GM23338 (cell line): ENCODE measurements at regions not wholly inside any gene's neighbourhood (a gene's known extent, or its start where the extent isn't known, plus 50 kb on each side); places are given as distances from the start of the nearest gene placed in this dataset.

Experiments used
- ATAC-seq: fragments of 200-7000 bp; cut with Tn5 transposase; 3 replicates; pipeline ENCODE4 v1.9.1; 2020
- DNase-seq: peaks from one replicate; pipeline ENCODE4 v3.0.0-alpha.2; 2015; ENCODE audit warnings: low spot score
- H2AFZ ChIP-seq: fragments of 200-600 bp; sonication (generic); 2 replicates; pipeline ENCODE4 v1.8.0; 2016; ENCODE audit warnings: antibody characterized with exemption, mild to moderate bottlenecking, moderate library complexity
- H3F3A ChIP-seq: fragments of 200-600 bp; sonication (generic); replicated peaks from 2 replicates; pipeline ENCODE4 v1.8.0; 2017; ENCODE audit warnings: antibody characterized with exemption, mixed run types, low read depth
- H3K27ac ChIP-seq: fragments of 200-600 bp; sonication (generic); 2 replicates; pipeline ENCODE4 v1.6.1; 2016; ENCODE audit warnings: low read depth
- H3K27me3 ChIP-seq: fragments of 200-600 bp; sonication (generic); 2 replicates; pipeline ENCODE4 v1.8.0; 2016; ENCODE audit warnings: mild to moderate bottlenecking, mixed run types, moderate library complexity; ENCODE audit not compliant: insufficient read depth
- H3K36me3 ChIP-seq: fragments of 200-600 bp; sonication (generic); 2 replicates; pipeline ENCODE4 v1.8.0; 2016; ENCODE audit warnings: mild to moderate bottlenecking; ENCODE audit not compliant: insufficient read depth
- H3K4me1 ChIP-seq: fragments of 200-600 bp; sonication (generic); 2 replicates; pipeline ENCODE4 v1.8.0; 2016; ENCODE audit warnings: mild to moderate bottlenecking, moderate library complexity; ENCODE audit not compliant: insufficient read depth
- H3K4me2 ChIP-seq: fragments of 200-600 bp; sonication (generic); 2 replicates; pipeline ENCODE4 v1.7.1; 2017; ENCODE audit warnings: mixed run types
- H3K4me3 ChIP-seq: fragments of 200-600 bp; sonication (generic); 2 replicates; pipeline ENCODE4 v1.6.1; 2016; ENCODE audit warnings: mixed run types
- H3K79me2 ChIP-seq: fragments of 200-600 bp; sonication (generic); replicated peaks from 2 replicates; pipeline ENCODE4 v1.8.0; 2017; ENCODE audit warnings: mild to moderate bottlenecking; ENCODE audit not compliant: insufficient read depth
- H3K9me2 ChIP-seq: fragments of 200-600 bp; sonication (generic); 2 replicates; pipeline ENCODE4 v1.8.0; 2017; ENCODE audit not compliant: insufficient read depth
- H4K20me1 ChIP-seq: fragments of 200-600 bp; sonication (generic); replicated peaks from 2 replicates; pipeline ENCODE4 v1.8.0; 2017; ENCODE audit warnings: mild to moderate bottlenecking; ENCODE audit not compliant: insufficient read depth
- H3K27ac Mint-ChIP-seq: 2 replicates; pipeline ENCODE4 v1.8.0; 2020; ENCODE audit warnings: inconsistent platforms, mild to moderate bottlenecking, moderate library complexity, mixed read lengths
- H3K27me3 Mint-ChIP-seq: 3 replicates; pipeline ENCODE4 v1.8.0; 2022; ENCODE audit warnings: low read depth, mild to moderate bottlenecking, moderate library complexity, mixed read lengths, inconsistent platforms; ENCODE audit not compliant: insufficient read depth, poor library complexity
- H3K36me3 Mint-ChIP-seq: 3 replicates; pipeline ENCODE4 v1.8.0; 2021; ENCODE audit warnings: low read depth, mild to moderate bottlenecking, inconsistent platforms, moderate library complexity, mixed read lengths
- H3K4me1 Mint-ChIP-seq: 3 replicates; pipeline ENCODE4 v1.8.0; 2020; ENCODE audit warnings: mild to moderate bottlenecking, inconsistent platforms, mixed read lengths
- H3K4me3 Mint-ChIP-seq: 3 replicates; pipeline ENCODE4 v1.8.0; 2021; ENCODE audit warnings: moderate library complexity, mild to moderate bottlenecking, inconsistent platforms, mixed read lengths
- H3K9me3 Mint-ChIP-seq: 3 replicates; pipeline ENCODE4 v1.8.0; 2020; ENCODE audit warnings: moderate library complexity, mild to moderate bottlenecking, inconsistent platforms, mixed read lengths
- CREB1 ChIP-seq: fragments of 250-450 bp; sonication (Bioruptor Pico); IDR thresholded peaks from 2 replicates; pipeline ENCODE4 v1.5.0; 2020; ENCODE audit warnings: low read depth, mild to moderate bottlenecking, moderate library complexity
- EZH2 ChIP-seq: fragments of 200-600 bp; sonication (generic); IDR thresholded peaks from one replicate; pipeline ENCODE4 v1.8.0; 2017; ENCODE audit warnings: antibody characterized with exemption, mild to moderate bottlenecking, low read depth; ENCODE audit not compliant: unreplicated experiment
- EZH2phosphoT487 ChIP-seq: fragments of 200-600 bp; sonication (generic); IDR thresholded peaks from one replicate; pipeline ENCODE4 v1.8.1; 2018; ENCODE audit warnings: antibody characterized with exemption; ENCODE audit not compliant: unreplicated experiment
- JUNB ChIP-seq: IDR thresholded peaks from one replicate; pipeline ENCODE4 v1.6.1; 2016; ENCODE audit warnings: antibody characterized with exemption; ENCODE audit not compliant: unreplicated experiment
- NANOG ChIP-seq: IDR thresholded peaks from 2 replicates; pipeline ENCODE4 v1.6.1; 2016; ENCODE audit warnings: antibody characterized with exemption, borderline replicate concordance
- POLR2AphosphoS5 ChIP-seq: IDR thresholded peaks from 2 replicates; pipeline ENCODE4 v1.6.1; 2016; ENCODE audit warnings: antibody characterized with exemption, low read depth
- STAT1 ChIP-seq: IDR thresholded peaks from one replicate; pipeline ENCODE4 v1.6.1; 2016; ENCODE audit warnings: antibody characterized with exemption; ENCODE audit not compliant: unreplicated experiment
- ZNF114 ChIP-seq: fragments of 250-450 bp; sonication (Bioruptor Pico); IDR thresholded peaks from 2 replicates; pipeline ENCODE4 v1.5.0; 2020; ENCODE audit warnings: mild to moderate bottlenecking, moderate library complexity
- ZNF331 ChIP-seq: fragments of 250-450 bp; sonication (Bioruptor Pico); IDR thresholded peaks from 2 replicates; pipeline ENCODE4 v1.5.0; 2020; ENCODE audit warnings: low read depth, mild to moderate bottlenecking, moderate library complexity
- TF ChIP-seq, protein P1 (sequence below): IDR thresholded peaks from 2 replicates; pipeline ENCODE4 v1.6.1; 2016; ENCODE audit warnings: antibody characterized with exemption
- TF ChIP-seq, protein P2 (sequence below): fragments of 250-450 bp; sonication (Bioruptor Pico); IDR thresholded peaks from 2 replicates; pipeline ENCODE4 v1.5.0; 2020; ENCODE audit warnings: mild to moderate bottlenecking, moderate library complexity
- TF ChIP-seq, protein P3 (sequence below), 2 experiments: fragments of 200-600 bp in 1 of 2; sonication (generic) in 1 of 2; conservative IDR thresholded peaks; 2 replicates each; pipeline versions ENCODE4 v1.5.1 to v1.6.1; 2016 to 2017; ENCODE audit warnings: antibody characterized with exemption in 2 of 2, low read depth in 2 of 2, mild to moderate bottlenecking in 2 of 2, moderate library complexity in 1 of 2
- TF ChIP-seq, protein P4 (sequence below): IDR thresholded peaks from one replicate; pipeline ENCODE4 v1.6.1; 2018; ENCODE audit warnings: antibody characterized with exemption; ENCODE audit not compliant: unreplicated experiment

DNA sequence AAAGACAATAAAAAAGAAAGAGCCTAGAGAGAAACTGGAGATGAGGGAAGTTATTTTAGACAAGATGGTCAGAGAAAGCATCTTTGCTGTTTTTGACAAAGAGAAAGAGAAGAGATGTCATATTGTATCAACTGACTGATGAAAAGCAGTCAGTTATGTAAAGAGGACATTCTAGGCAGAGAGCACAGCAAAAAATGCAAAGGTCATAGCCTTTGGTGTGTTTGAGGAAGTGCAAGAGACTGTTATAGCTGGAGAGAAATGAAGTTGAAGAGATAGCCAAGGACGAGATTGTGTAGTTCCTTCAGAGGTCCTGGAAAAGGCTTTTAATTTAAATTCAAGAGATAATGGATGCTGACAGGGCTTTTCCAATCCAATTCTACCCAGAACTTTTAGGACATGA is 342.4 kb downstream of the RASEF start (continued):
- TF ChIP-seq EZH2 (no peak), EZH2phosphoT487 (no peak), POLR2AphosphoS5 (no peak), NANOG (no peak)

DNA sequence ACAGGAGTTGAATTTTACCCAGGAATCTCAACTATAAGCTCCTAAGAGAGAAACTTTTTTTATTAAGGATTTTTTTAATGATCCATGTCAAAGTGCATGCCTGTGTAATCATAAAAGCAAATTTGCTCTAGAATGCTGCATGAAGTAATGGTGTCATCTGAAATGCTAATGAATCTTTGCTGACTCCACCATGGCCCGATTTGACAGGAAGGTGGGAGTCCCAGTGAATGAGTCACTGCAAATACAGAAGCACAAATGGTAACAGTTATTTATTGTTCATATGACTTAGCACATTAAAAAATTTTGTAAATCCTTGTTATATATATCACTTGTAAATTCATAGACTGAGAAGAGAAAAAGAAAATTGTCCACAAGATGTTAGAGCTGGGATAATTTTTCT is 341.3 kb downstream of the RASEF start:
- no peak for DNase-seq
- Histone ChIP-seq H3K79me2 (no peaks in the 10 kb centered on the region), H3K9me2 (peaks cover 7% of the 10 kb centered on the region), H3K36me3 (no peaks in the 10 kb centered on the region), H3F3A (no peaks in the 10 kb centered on the region), H3K27me3 (no peaks in the 10 kb centered on the region), H3K4me1 (0 out of 2 replicates have a peak, but pooled peaks cover 12% of the 10 kb centered on the region), H4K20me1 (no peaks in the 10 kb centered on the region), H2AFZ (no peak overlapping the region), H3K4me2 (no peak overlapping the region), H3K27ac (no peak overlapping the region), H3K4me3 (no peak overlapping the region)
- no peak overlapping the region for H3K27ac Mint-ChIP-seq
- no peaks in the 10 kb centered on the region for H3K27me3 Mint-ChIP-seq
- peaks cover 8% of the 10 kb centered on the region; the same call in 2 of the 3 replicates for H3K4me1 Mint-ChIP-seq
- no peaks in the 10 kb centered on the region for H3K36me3 Mint-ChIP-seq
- peaks cover 2% of the 10 kb centered on the region; the same call in 1 of the 3 replicates for H3K9me3 Mint-ChIP-seq
- ATAC-seq = no peak
- TF ChIP-seq JUNB (no peak), STAT1 (no peak), CREB1 (no peak), ZNF331 (CRISPR knock-in tag) (no peak), EZH2phosphoT487 (no peak), POLR2AphosphoS5 (no peak), ZNF114 (CRISPR knock-in tag) (no peak), NANOG (no peak), EZH2 (no peak)
- TF ChIP-seq, protein P1, sequence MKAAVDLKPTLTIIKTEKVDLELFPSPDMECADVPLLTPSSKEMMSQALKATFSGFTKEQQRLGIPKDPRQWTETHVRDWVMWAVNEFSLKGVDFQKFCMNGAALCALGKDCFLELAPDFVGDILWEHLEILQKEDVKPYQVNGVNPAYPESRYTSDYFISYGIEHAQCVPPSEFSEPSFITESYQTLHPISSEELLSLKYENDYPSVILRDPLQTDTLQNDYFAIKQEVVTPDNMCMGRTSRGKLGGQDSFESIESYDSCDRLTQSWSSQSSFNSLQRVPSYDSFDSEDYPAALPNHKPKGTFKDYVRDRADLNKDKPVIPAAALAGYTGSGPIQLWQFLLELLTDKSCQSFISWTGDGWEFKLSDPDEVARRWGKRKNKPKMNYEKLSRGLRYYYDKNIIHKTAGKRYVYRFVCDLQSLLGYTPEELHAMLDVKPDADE = no peak
- TF ChIP-seq, protein P2, sequence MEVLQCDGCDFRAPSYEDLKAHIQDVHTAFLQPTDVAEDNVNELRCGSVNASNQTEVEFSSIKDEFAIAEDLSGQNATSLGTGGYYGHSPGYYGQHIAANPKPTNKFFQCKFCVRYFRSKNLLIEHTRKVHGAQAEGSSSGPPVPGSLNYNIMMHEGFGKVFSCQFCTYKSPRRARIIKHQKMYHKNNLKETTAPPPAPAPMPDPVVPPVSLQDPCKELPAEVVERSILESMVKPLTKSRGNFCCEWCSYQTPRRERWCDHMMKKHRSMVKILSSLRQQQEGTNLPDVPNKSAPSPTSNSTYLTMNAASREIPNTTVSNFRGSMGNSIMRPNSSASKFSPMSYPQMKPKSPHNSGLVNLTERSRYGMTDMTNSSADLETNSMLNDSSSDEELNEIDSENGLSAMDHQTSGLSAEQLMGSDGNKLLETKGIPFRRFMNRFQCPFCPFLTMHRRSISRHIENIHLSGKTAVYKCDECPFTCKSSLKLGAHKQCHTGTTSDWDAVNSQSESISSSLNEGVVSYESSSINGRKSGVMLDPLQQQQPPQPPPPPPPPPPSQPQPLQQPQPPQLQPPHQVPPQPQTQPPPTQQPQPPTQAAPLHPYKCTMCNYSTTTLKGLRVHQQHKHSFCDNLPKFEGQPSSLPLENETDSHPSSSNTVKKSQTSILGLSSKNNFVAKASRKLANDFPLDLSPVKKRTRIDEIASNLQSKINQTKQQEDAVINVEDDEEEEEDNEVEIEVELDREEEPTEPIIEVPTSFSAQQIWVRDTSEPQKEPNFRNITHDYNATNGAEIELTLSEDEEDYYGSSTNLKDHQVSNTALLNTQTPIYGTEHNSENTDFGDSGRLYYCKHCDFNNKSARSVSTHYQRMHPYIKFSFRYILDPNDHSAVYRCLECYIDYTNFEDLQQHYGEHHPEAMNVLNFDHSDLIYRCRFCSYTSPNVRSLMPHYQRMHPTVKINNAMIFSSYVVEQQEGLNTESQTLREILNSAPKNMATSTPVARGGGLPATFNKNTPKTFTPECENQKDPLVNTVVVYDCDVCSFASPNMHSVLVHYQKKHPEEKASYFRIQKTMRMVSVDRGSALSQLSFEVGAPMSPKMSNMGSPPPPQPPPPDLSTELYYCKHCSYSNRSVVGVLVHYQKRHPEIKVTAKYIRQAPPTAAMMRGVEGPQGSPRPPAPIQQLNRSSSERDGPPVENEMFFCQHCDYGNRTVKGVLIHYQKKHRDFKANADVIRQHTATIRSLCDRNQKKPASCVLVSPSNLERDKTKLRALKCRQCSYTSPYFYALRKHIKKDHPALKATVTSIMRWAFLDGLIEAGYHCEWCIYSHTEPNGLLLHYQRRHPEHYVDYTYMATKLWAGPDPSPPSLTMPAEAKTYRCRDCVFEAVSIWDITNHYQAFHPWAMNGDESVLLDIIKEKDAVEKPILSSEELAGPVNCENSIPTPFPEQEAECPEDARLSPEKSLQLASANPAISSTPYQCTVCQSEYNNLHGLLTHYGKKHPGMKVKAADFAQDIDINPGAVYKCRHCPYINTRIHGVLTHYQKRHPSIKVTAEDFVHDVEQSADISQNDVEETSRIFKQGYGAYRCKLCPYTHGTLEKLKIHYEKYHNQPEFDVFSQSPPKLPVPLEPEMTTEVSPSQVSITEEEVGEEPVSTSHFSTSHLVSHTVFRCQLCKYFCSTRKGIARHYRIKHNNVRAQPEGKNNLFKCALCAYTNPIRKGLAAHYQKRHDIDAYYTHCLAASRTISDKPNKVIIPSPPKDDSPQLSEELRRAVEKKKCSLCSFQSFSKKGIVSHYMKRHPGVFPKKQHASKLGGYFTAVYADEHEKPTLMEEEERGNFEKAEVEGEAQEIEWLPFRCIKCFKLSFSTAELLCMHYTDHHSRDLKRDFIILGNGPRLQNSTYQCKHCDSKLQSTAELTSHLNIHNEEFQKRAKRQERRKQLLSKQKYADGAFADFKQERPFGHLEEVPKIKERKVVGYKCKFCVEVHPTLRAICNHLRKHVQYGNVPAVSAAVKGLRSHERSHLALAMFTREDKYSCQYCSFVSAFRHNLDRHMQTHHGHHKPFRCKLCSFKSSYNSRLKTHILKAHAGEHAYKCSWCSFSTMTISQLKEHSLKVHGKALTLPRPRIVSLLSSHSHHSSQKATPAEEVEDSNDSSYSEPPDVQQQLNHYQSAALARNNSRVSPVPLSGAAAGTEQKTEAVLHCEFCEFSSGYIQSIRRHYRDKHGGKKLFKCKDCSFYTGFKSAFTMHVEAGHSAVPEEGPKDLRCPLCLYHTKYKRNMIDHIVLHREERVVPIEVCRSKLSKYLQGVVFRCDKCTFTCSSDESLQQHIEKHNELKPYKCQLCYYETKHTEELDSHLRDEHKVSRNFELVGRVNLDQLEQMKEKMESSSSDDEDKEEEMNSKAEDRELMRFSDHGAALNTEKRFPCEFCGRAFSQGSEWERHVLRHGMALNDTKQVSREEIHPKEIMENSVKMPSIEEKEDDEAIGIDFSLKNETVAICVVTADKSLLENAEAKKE (CRISPR knock-in tag) = no peak
- TF ChIP-seq, protein P3, sequence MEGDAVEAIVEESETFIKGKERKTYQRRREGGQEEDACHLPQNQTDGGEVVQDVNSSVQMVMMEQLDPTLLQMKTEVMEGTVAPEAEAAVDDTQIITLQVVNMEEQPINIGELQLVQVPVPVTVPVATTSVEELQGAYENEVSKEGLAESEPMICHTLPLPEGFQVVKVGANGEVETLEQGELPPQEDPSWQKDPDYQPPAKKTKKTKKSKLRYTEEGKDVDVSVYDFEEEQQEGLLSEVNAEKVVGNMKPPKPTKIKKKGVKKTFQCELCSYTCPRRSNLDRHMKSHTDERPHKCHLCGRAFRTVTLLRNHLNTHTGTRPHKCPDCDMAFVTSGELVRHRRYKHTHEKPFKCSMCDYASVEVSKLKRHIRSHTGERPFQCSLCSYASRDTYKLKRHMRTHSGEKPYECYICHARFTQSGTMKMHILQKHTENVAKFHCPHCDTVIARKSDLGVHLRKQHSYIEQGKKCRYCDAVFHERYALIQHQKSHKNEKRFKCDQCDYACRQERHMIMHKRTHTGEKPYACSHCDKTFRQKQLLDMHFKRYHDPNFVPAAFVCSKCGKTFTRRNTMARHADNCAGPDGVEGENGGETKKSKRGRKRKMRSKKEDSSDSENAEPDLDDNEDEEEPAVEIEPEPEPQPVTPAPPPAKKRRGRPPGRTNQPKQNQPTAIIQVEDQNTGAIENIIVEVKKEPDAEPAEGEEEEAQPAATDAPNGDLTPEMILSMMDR (conservative IDR thresholded peaks at IDR 0.05; ENCODE audit: low read depth in 2 of 2) = no peak
- TF ChIP-seq, protein P4, sequence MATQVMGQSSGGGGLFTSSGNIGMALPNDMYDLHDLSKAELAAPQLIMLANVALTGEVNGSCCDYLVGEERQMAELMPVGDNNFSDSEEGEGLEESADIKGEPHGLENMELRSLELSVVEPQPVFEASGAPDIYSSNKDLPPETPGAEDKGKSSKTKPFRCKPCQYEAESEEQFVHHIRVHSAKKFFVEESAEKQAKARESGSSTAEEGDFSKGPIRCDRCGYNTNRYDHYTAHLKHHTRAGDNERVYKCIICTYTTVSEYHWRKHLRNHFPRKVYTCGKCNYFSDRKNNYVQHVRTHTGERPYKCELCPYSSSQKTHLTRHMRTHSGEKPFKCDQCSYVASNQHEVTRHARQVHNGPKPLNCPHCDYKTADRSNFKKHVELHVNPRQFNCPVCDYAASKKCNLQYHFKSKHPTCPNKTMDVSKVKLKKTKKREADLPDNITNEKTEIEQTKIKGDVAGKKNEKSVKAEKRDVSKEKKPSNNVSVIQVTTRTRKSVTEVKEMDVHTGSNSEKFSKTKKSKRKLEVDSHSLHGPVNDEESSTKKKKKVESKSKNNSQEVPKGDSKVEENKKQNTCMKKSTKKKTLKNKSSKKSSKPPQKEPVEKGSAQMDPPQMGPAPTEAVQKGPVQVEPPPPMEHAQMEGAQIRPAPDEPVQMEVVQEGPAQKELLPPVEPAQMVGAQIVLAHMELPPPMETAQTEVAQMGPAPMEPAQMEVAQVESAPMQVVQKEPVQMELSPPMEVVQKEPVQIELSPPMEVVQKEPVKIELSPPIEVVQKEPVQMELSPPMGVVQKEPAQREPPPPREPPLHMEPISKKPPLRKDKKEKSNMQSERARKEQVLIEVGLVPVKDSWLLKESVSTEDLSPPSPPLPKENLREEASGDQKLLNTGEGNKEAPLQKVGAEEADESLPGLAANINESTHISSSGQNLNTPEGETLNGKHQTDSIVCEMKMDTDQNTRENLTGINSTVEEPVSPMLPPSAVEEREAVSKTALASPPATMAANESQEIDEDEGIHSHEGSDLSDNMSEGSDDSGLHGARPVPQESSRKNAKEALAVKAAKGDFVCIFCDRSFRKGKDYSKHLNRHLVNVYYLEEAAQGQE = no peak
- no peak overlapping the region for H3K4me3 Mint-ChIP-seq
